Activated CD4-positive, alpha-beta T cell treated with anti-CD3 and anti-CD28 coated beads for 36 hours (primary cell): ENCODE measurements at regions not wholly inside any gene's neighbourhood (a gene's known extent, or its start where the extent isn't known, plus 50 kb on each side); places are given as distances from the start of the nearest gene placed in this dataset.

Experiments used
- ATAC-seq: fragments of 200-7000 bp; cut with Tn5 transposase; one replicate; pipeline ENCODE4 v1.10.0; 2021; ENCODE audit warnings: mild to moderate bottlenecking, moderate library complexity
- CTCF ChIA-PET: fragments of 350-600 bp; sonication (Branson Sonifier 250); formaldehyde crosslinking; loops from one replicate; lab custom pipeline; 2021; ENCODE audit warnings: antibody characterized with exemption; lab: Charles Lee
- POLR2A ChIA-PET: fragments of 350-600 bp; sonication (Branson Sonifier 250); formaldehyde crosslinking; loops from one replicate; lab custom pipeline; 2021; ENCODE audit warnings: antibody characterized with exemption, inconsistent platforms; lab: Charles Lee
- DNase-seq: peaks from one replicate; pipeline ENCODE4 v3.0.0-alpha.2; 2020
- H3K27ac Mint-ChIP-seq: one replicate; pipeline ENCODE4 v1.8.0; 2021; ENCODE audit warnings: mixed read lengths
- H3K27me3 Mint-ChIP-seq: one replicate; pipeline ENCODE4 v1.8.0; 2021; ENCODE audit warnings: mixed read lengths
- H3K36me3 Mint-ChIP-seq: one replicate; pipeline ENCODE4 v1.8.0; 2021; ENCODE audit warnings: low read depth, mixed read lengths
- H3K4me1 Mint-ChIP-seq: one replicate; pipeline ENCODE4 v1.8.0; 2021; ENCODE audit warnings: mixed read lengths
- H3K4me3 Mint-ChIP-seq: one replicate; pipeline ENCODE4 v1.8.0; 2021; ENCODE audit warnings: mild to moderate bottlenecking, moderate library complexity, mixed read lengths
- H3K9me3 Mint-ChIP-seq: one replicate; pipeline ENCODE4 v1.8.0; 2021; ENCODE audit warnings: low read depth, mixed read lengths
- intact Hi-C, 2 experiments: fragments of 100-400 bp; cut with DNase I in 1 of 2; cut with micrococcal nuclease in 1 of 2; formaldehyde crosslinking; loops; one replicate each; pipeline versions ENCODE4 v1.14.2 to v1.15.1; 2022 to 2024; cut with DNase I, micrococcal nuclease

GRCh38 chr5:173812811-173813550, 75.2 kb upstream of the CPEB4 start:
- ATAC-seq = no peak
- Mint-ChIP-seq H3K27ac (no peak overlapping the region), H3K27me3 (peaks cover 10% of the 10 kb centered on the region), H3K4me3 (no peak overlapping the region), H3K36me3 (no peaks in the 10 kb centered on the region), H3K9me3 (peaks cover 6% of the 10 kb centered on the region), H3K4me1 (no peaks in the 10 kb centered on the region)
- no peak for DNase-seq
- intact Hi-C loops = no loop called here
- ChIA-PET POLR2A (no interaction called here), CTCF (interaction anchor here (0.7 kb wide), 1 partner anchor 71 kb away, joined by 3 read pairs; no protein-coding TSS in a partner anchor)

GRCh38 chr5:173814053-173814452, 74.1 kb upstream of the CPEB4 start:
- intact Hi-C loops = no loop called here
- Mint-ChIP-seq H3K27ac (no peak overlapping the region), H3K27me3 (peaks cover 10% of the 10 kb centered on the region), H3K9me3 (peaks cover 7% of the 10 kb centered on the region), H3K36me3 (no peaks in the 10 kb centered on the region), H3K4me1 (no peaks in the 10 kb centered on the region), H3K4me3 (no peak overlapping the region)
- POLR2A ChIA-PET = no interaction called here
- ATAC-seq (no peak), DNase-seq (no peak)
- CTCF ChIA-PET = no interaction called here

GRCh38 chr5:173815571-173815970, 72.6 kb upstream of the CPEB4 start:
- intact Hi-C loops = no loop called here
- Mint-ChIP-seq H3K4me1 (no peaks in the 10 kb centered on the region), H3K4me3 (no peak overlapping the region), H3K9me3 (peaks cover 8% of the 10 kb centered on the region), H3K36me3 (no peaks in the 10 kb centered on the region), H3K27me3 (peaks cover 8% of the 10 kb centered on the region), H3K27ac (no peak overlapping the region)
- ATAC-seq (no peak), DNase-seq (no peak)
- ChIA-PET CTCF (interaction anchor here (0.7 kb wide), 1 partner anchor 158 kb away, joined by 3 read pairs; no protein-coding TSS in a partner anchor), POLR2A (no interaction called here)

GRCh38 chr5:173816728-173817127, 71.4 kb upstream of the CPEB4 start:
- H3K4me1 Mint-ChIP-seq = peaks cover 9% of the 10 kb centered on the region
- no peak overlapping the region for H3K4me3 Mint-ChIP-seq
- ATAC-seq (no peak), DNase-seq (no peak)
- CTCF ChIA-PET = interaction anchor here (1.0 kb wide), 1 partner anchor 15 kb away, joined by 3 read pairs; no protein-coding TSS in a partner anchor
- intact Hi-C loops = no loop called here
- H3K27ac Mint-ChIP-seq = no peak overlapping the region
- H3K36me3 Mint-ChIP-seq = no peaks in the 10 kb centered on the region
- POLR2A ChIA-PET = no interaction called here
- H3K9me3 Mint-ChIP-seq = peaks cover 6% of the 10 kb centered on the region
- peaks cover 3% of the 10 kb centered on the region for H3K27me3 Mint-ChIP-seq

GRCh38 chr5:173817561-173817960, 70.6 kb upstream of the CPEB4 start:
- ChIA-PET POLR2A (no interaction called here), CTCF (interaction anchor here (0.6 to 1.0 kb wide), 2 partner anchors 16 to 159 kb away, joined by 3 read pairs; no protein-coding TSS in a partner anchor)
- intact Hi-C loops = no loop called here
- ATAC-seq = no peak
- no peak overlapping the region for H3K27ac Mint-ChIP-seq
- peaks cover 11% of the 10 kb centered on the region for H3K4me1 Mint-ChIP-seq
- H3K36me3 Mint-ChIP-seq = no peaks in the 10 kb centered on the region
- no peak for DNase-seq
- no peak overlapping the region for H3K4me3 Mint-ChIP-seq
- peaks cover 6% of the 10 kb centered on the region for H3K9me3 Mint-ChIP-seq
- peaks cover 3% of the 10 kb centered on the region for H3K27me3 Mint-ChIP-seq

GRCh38 chr5:173819521-173819920, 68.6 kb upstream of the CPEB4 start:
- H3K36me3 Mint-ChIP-seq = no peaks in the 10 kb centered on the region
- H3K27ac Mint-ChIP-seq = no peak overlapping the region
- CTCF ChIA-PET = no interaction called here
- peaks cover 6% of the 10 kb centered on the region for H3K9me3 Mint-ChIP-seq
- no peak for ATAC-seq
- POLR2A ChIA-PET = no interaction called here
- H3K4me1 Mint-ChIP-seq = peaks cover 11% of the 10 kb centered on the region
- intact Hi-C loops = no loop called here
- H3K4me3 Mint-ChIP-seq = no peak overlapping the region
- DNase-seq = no peak
- H3K27me3 Mint-ChIP-seq = peaks cover 3% of the 10 kb centered on the region

- ChIA-PET POLR2A (no interaction called here), CTCF (no interaction called here)
- Mint-ChIP-seq H3K27me3 (no peaks in the 10 kb centered on the region), H3K27ac (no peak overlapping the region), H3K4me1 (peaks cover 11% of the 10 kb centered on the region), H3K9me3 (peaks cover 6% of the 10 kb centered on the region), H3K4me3 (no peak overlapping the region), H3K36me3 (no peaks in the 10 kb centered on the region)
- intact Hi-C loops = no loop called here
- DNase-seq = no peak
- no peak for ATAC-seq
Measured at GRCh38 chr5:173823274-173823644, 64.9 kb upstream of the CPEB4 start.

- Mint-ChIP-seq H3K27ac (no peak overlapping the region), H3K4me3 (no peak overlapping the region), H3K9me3 (peaks cover 6% of the 10 kb centered on the region), H3K27me3 (no peaks in the 10 kb centered on the region), H3K36me3 (no peaks in the 10 kb centered on the region), H3K4me1 (peaks cover 11% of the 10 kb centered on the region)
- DNase-seq = no peak
- POLR2A ChIA-PET = no interaction called here
- ATAC-seq = no peak
- intact Hi-C loops = no loop called here
- CTCF ChIA-PET = no interaction called here
Measured at GRCh38 chr5:173823721-173824567, 64.2 kb upstream of the CPEB4 start.

GRCh38 chr5:173825215-173825865, 62.8 kb upstream of the CPEB4 start:
- ATAC-seq (no peak), DNase-seq (no peak)
- Mint-ChIP-seq H3K9me3 (no peaks in the 10 kb centered on the region), H3K36me3 (no peaks in the 10 kb centered on the region), H3K4me1 (peaks cover 11% of the 10 kb centered on the region), H3K27ac (no peak overlapping the region), H3K27me3 (no peaks in the 10 kb centered on the region), H3K4me3 (no peak overlapping the region)
- intact Hi-C loops = no loop called here
- POLR2A ChIA-PET = no interaction called here
- CTCF ChIA-PET = no interaction called here

GRCh38 chr5:173826086-173826427, 62.1 kb upstream of the CPEB4 start:
- Mint-ChIP-seq H3K27me3 (no peaks in the 10 kb centered on the region), H3K4me3 (no peak overlapping the region), H3K36me3 (no peaks in the 10 kb centered on the region), H3K4me1 (peaks cover 7% of the 10 kb centered on the region), H3K9me3 (no peaks in the 10 kb centered on the region), H3K27ac (no peak overlapping the region)
- DNase-seq (no peak), ATAC-seq (no peak)
- intact Hi-C loops = no loop called here
- POLR2A ChIA-PET = no interaction called here
- CTCF ChIA-PET = interaction anchor here (0.7 to 1.1 kb wide), 2 partner anchors 29 to 99 kb away, joined by 3 read pairs; no protein-coding TSS in a partner anchor

- Mint-ChIP-seq H3K27ac (no peak overlapping the region), H3K4me1 (peaks cover 2% of the 10 kb centered on the region), H3K9me3 (no peaks in the 10 kb centered on the region), H3K27me3 (no peaks in the 10 kb centered on the region), H3K4me3 (no peak overlapping the region), H3K36me3 (no peaks in the 10 kb centered on the region)
- intact Hi-C loops = no loop called here
- CTCF ChIA-PET = interaction anchor here (0.7 to 1.1 kb wide), 2 partner anchors 28 to 99 kb away, joined by 3 read pairs; no protein-coding TSS in a partner anchor
- POLR2A ChIA-PET = no interaction called here
- no peak for DNase-seq
- ATAC-seq = no peak
Measured at GRCh38 chr5:173826428-173827350, 61.5 kb upstream of the CPEB4 start.
